Sciatic nerve (tissue), 2 donors: ENCODE measurements at regions not wholly inside any gene's neighbourhood (a gene's known extent, or its start where the extent isn't known, plus 50 kb on each side); places are given as distances from the start of the nearest gene placed in this dataset.

Source experiments
- ATAC-seq: fragments of 200-7000 bp; cut with Tn5 transposase; one replicate; pipeline ENCODE4 v1.9.1; 2020; ENCODE audit warnings: mild to moderate bottlenecking, moderate library complexity
- DNase-seq: peaks from one replicate; pipeline ENCODE4 v3.0.0-alpha.2; 2020; ENCODE audit warnings: low spot score
- intact Hi-C: fragments of 100-400 bp; cut with DNase I; formaldehyde crosslinking; loops from one replicate; pipeline ENCODE4 v1.14.2; 2022
- donor health status: DM: no; HTN: no; CAD: no.
- donor health status: DM: no; HTN: no; CAD: no.

DNA sequence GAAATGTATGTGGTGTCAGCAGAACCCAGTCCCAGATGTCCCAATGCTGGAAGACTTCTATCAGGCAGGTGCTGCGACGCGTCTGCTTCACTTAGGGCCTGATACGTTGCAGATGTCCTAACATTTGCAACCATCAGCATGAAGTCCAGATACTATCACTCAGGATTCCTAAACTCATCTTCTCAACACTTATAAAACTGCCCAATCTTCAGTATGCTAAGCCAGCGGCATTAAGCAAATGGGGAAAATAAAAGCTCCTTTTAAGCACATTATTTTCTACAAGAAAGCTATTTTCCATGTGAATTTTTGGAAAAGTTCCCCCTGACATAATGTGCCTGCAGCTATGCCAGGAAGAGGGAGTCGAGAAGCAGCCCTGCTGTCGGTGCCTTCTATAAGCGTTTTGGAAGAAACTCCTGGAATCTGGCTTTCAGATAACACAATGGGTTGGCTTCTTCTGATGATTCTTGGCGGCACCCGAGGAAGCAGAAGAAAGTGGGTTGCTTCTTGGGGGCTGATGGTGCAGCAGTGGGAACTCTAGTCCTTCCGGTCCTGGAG, 60.7 kb upstream of the ITGA6 start:
- ATAC-seq (no peak), DNase-seq (no peak)
- intact Hi-C loops: no loop called here

DNA sequence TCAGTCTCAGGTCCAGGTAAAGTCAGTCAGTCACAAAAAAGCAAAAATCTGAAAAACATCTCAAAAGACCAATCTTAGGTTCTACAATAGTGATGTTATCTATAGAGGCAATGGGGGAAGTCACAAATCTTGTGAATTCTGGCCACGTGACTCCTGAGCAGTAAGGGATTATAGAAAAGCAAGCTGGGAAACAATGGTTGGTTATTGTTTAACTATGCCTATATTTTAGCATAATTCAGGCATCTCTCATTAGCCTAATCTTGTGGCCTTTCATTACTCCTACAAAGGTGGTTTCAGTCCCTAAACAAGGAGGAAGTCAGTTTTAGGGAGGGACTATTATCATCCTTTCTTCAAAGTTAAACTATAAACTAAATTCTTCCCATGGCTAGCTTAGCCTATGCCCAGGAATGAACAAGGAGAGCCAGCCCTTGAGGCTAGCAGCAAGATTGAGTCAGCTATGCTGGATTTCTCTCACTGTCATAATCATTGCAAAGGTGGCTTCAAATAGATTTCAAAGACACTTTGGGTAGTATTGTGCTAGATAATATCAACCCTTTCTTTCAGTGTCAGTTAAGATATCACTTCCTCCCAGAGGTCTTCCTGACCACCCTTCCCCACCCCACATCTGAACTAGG, 56.4 kb upstream of the ITGA6 start:
- no peak for ATAC-seq
- no peak for DNase-seq
- intact Hi-C loops: no loop called here

DNA sequence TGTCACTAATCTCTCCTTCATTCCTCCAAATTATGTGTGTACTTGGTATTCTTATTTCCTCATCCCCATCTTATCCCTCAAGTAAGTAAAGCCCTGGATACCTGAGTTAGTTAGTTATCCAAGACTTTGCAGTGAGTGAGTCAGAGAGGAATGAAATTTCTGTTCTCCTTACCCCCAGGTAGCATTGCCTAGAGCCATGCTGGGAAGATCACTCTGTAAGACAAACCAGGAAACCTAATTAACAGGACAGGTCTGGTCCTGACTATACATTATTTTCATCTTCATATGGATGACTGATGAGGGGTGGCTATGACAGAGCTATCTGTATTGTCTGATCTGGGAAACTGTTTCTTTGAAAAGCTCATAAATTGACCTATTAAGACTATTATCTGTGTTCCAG, 55.0 kb upstream of the ITGA6 start:
- DNase-seq (no peak), ATAC-seq (no peak)
- intact Hi-C loops: no loop called here

DNA sequence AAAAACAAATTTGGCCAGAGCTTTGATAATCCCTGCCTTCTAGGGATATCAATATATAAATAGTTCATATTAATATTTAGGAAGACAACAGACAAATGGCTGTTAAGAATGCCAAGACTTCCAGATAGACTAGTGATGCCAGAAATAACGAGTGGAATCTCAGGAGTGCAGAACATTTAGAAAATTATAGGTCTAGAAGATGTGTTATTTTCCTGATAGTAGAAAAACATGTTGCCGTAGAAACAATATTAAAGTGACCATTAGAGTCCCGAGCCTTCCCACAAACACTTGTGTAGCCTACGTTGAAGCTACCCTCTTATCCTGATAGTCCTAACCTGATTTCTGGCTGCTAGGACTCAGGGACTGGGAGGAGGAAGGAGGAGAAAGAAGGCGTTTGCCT, 54.3 kb upstream of the ITGA6 start:
- ATAC-seq (no peak), DNase-seq (no peak)
- intact Hi-C loops: no loop called here

DNA sequence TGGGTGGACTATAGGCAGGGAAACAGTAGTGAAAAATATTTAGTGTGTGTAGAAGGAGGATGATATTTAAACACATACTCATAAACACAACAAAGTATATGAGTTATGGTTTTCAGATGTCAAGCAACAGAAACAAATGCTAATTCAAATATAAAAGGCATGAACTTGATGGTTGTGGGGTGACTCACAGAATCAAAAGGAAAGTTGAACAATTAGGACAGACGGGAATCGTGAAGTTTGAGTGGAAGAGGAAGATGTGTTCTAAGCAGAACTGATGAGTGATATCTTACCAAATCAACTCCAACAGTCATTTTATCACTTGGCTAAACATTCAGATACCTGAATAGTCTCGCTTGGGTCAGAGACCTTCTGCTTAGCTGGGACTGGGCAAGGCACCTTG, 53.6 kb upstream of the ITGA6 start:
- intact Hi-C loops: no loop called here
- DNase-seq (no peak), ATAC-seq (no peak)

DNA sequence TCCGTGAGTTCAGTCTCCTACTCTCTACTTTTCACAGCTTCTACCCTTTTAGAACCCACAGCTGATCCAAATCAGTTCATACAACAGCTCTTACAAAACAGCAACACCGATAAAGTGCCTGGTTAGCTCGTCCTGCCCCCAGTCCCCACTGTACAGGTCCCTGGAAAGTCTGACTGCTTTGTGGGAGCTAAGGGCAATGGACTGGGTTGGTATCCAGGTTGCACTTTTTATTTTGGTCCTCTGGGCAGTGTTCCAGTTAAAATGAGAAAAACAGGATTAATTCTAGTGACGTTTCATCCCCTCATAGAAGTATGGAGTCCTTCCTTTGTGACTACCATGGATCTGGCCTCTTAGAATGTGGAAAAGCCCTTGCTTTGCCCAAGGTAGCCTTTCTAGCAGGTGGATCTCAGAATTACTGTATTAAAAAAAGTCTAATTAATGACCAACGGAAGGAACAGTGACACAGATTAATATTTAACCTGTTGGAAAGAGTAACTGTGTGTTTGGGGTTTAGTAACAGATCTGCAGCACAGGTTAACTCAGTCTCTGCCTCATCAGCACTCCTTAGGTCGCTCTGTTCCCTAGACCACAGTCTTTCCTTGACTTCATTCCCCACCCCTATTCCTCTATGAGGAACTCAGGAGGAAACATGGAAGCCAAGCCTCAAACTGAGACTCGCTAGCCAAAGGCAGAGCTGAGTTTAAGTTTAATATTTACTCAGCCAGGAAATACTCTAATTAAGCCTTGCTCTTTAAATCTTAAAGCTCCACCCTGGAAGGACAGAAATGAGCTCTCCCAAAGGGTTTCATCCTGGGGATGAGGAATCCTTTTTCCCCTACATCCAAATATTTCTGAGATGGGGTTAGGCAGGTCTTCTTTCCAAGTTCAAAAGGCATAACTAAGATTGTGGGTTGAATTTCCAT, 52.8 kb upstream of the ITGA6 start:
- intact Hi-C loops: no loop called here
- ATAC-seq: no peak
- no peak for DNase-seq

DNA sequence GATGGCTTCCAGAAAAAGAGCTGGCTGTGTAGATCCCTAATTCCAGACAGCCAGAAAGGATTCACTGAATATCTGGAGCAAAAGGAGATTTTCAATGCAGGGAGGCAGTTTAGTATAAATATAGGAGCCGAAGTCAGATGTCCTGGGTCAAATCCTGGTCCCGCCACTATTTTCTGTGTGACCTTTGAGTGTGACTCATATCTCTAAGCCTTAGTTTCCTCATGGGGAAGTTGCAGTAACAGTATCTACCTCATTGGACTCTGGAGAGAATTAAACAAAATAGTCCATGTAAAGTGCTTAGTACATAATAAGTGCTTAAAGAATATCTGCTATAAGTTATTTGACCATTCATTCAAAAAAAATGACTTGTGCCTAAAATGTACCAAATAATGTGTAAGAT, 52.1 kb upstream of the ITGA6 start:
- ATAC-seq (no peak), DNase-seq (no peak)
- intact Hi-C loops: no loop called here

DNA sequence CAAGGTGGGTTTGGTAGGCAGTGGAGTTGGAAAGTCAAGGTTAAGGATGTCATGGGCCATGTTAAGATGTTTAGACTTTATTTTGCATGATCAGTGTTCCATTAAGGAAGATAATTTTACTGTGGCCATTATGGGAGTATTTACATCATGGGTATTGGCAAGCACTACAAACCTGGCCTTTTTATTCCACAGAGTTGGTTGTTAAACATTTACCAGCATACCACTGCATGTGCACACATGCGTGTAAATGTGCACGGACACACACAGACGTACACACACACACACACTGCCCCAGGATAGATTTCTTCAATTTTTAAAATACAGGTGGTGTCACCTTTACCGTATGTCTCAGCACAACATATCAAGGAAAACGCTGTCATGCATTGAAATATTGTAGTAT, 51.4 kb upstream of the ITGA6 start:
- intact Hi-C loops: no loop called here
- no peak for ATAC-seq
- no peak for DNase-seq

DNA sequence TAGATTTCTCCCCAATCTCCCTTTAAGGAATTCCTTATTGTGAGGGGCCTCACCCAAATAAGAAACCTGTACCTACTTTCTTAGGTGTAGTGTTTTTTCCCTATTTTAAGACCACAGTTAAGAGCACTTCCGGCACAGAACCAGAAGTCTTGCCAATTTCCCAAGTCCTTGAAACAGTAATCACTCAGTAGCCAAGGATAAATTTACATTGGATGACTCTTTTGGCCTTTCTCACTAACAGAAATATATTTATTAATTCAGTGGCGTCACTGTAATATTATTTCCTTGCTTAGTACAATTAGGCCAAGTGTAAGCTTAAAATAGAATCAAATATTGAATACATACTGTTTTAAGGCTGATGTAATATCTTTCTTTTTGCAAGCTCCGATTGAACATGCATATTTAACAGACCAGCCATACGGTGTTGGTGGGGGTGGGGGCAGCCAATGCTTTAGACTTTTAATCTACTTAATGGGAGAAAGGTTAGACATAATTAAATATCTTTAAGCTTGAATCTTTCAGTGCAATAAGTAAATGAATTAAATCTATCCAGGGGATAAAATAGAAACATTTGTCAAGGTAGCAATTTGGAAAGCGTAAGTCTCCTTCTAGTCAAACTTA, 50.8 kb upstream of the ITGA6 start:
- no peak for ATAC-seq
- DNase-seq: no peak
- intact Hi-C loops: no loop called here

DNA sequence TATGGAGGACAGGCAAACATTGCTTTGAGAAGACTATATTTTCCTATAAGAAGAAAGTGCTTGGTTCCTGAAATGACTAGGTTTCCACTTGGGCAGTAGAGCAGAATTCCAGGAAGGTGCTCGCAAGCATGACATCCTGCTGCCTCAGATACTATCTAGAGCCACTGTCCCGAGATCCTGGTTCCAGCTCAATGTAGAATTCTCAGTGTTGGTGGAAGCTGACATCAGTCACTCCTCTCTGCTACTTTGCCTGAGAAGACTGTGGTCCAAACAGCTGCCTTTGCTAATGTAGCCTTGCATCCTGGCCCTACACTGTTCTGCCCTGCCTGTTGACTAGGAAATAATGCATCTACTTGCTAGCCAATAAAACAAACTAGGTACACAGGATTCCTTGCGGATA, 50.0 kb upstream of the ITGA6 start:
- intact Hi-C loops: no loop called here
- no peak for ATAC-seq
- DNase-seq: no peak
